ENCODE measurements at regions not wholly inside any gene's neighbourhood (a gene's known extent, or its start where the extent isn't known, plus 50 kb on each side); places are given as distances from the start of the nearest gene placed in this dataset.

- Mint-ChIP-seq H3K36me3 (ENCODE audit: unreplicated experiment) (no peaks in the 10 kb centered on the region), H3K27ac (ENCODE audit: unreplicated experiment) (no peak overlapping the region), H3K27me3 (ENCODE audit: unreplicated experiment) (no peaks in the 10 kb centered on the region), H3K9me3 (ENCODE audit: unreplicated experiment) (no peaks in the 10 kb centered on the region), H3K4me3 (ENCODE audit: unreplicated experiment) (no peak overlapping the region), H3K4me1 (ENCODE audit: unreplicated experiment) (no peaks in the 10 kb centered on the region)
- DNase-seq (ENCODE audit: extremely low spot score, unreplicated experiment) = no peak
- no peak for TF ChIP-seq CTCF (IDR thresholded peaks at IDR 0.05)
These were observed 188.4 kb upstream of the PWP1 start for GRCh38 chr12:107497231-107497630.

- Mint-ChIP-seq H3K4me3 (ENCODE audit: unreplicated experiment) (no peak overlapping the region), H3K27ac (ENCODE audit: unreplicated experiment) (no peak overlapping the region), H3K36me3 (ENCODE audit: unreplicated experiment) (no peaks in the 10 kb centered on the region), H3K4me1 (ENCODE audit: unreplicated experiment) (no peaks in the 10 kb centered on the region), H3K9me3 (ENCODE audit: unreplicated experiment) (no peaks in the 10 kb centered on the region), H3K27me3 (ENCODE audit: unreplicated experiment) (no peaks in the 10 kb centered on the region)
- DNase-seq (ENCODE audit: extremely low spot score, unreplicated experiment) = no peak
- no peak for TF ChIP-seq CTCF (IDR thresholded peaks at IDR 0.05)
These were observed 185.3 kb upstream of the PWP1 start for GRCh38 chr12:107500307-107500706.

GRCh38 chr12:107501681-107502080, 183.9 kb upstream of the PWP1 start:
- H3K4me3 Mint-ChIP-seq (ENCODE audit: unreplicated experiment) = no peak overlapping the region
- no peaks in the 10 kb centered on the region for H3K36me3 Mint-ChIP-seq (ENCODE audit: unreplicated experiment)
- TF ChIP-seq CTCF (IDR thresholded peaks at IDR 0.05) = no peak
- no peaks in the 10 kb centered on the region for H3K4me1 Mint-ChIP-seq (ENCODE audit: unreplicated experiment)
- H3K27ac Mint-ChIP-seq (ENCODE audit: unreplicated experiment) = no peak overlapping the region
- no peaks in the 10 kb centered on the region for H3K27me3 Mint-ChIP-seq (ENCODE audit: unreplicated experiment)
- DNase-seq (ENCODE audit: extremely low spot score, unreplicated experiment) = no peak
- H3K9me3 Mint-ChIP-seq (ENCODE audit: unreplicated experiment) = no peaks in the 10 kb centered on the region

GRCh38 chr12:107503129-107503855, 182.3 kb upstream of the PWP1 start:
- H3K4me1 Mint-ChIP-seq (ENCODE audit: unreplicated experiment) = no peaks in the 10 kb centered on the region
- TF ChIP-seq CTCF (IDR thresholded peaks at IDR 0.05) = no peak

GRCh38 chr12:107503887-107504885, 181.4 kb upstream of the PWP1 start:
- DNase-seq (ENCODE audit: extremely low spot score, unreplicated experiment) = no peak
- no peak overlapping the region for H3K27ac Mint-ChIP-seq (ENCODE audit: unreplicated experiment)
- TF ChIP-seq CTCF (IDR thresholded peaks at IDR 0.05) = no peak
- no peaks in the 10 kb centered on the region for H3K4me1 Mint-ChIP-seq (ENCODE audit: unreplicated experiment)
- H3K36me3 Mint-ChIP-seq (ENCODE audit: unreplicated experiment) = no peaks in the 10 kb centered on the region
- H3K27me3 Mint-ChIP-seq (ENCODE audit: unreplicated experiment) = no peaks in the 10 kb centered on the region
- H3K9me3 Mint-ChIP-seq (ENCODE audit: unreplicated experiment) = no peaks in the 10 kb centered on the region
- no peak overlapping the region for H3K4me3 Mint-ChIP-seq (ENCODE audit: unreplicated experiment)

More at GRCh38 chr12:107503129-107503855, 182.3 kb upstream of the PWP1 start:
- DNase-seq (ENCODE audit: extremely low spot score, unreplicated experiment) = no peak
- H3K9me3 Mint-ChIP-seq (ENCODE audit: unreplicated experiment) = no peaks in the 10 kb centered on the region
- H3K27ac Mint-ChIP-seq (ENCODE audit: unreplicated experiment) = no peak overlapping the region
- no peak overlapping the region for H3K4me3 Mint-ChIP-seq (ENCODE audit: unreplicated experiment)
- no peaks in the 10 kb centered on the region for H3K36me3 Mint-ChIP-seq (ENCODE audit: unreplicated experiment)
- no peaks in the 10 kb centered on the region for H3K27me3 Mint-ChIP-seq (ENCODE audit: unreplicated experiment)

Data from osteocyte (in vitro differentiated cells).